ENCODE measurements at regions not wholly inside any gene's neighbourhood (a gene's known extent, or its start where the extent isn't known, plus 50 kb on each side); places are given as distances from the start of the nearest gene placed in this dataset.

- no peak for TF ChIP-seq ZNF274 (IDR thresholded peaks at IDR 0.05; ENCODE audit: low read depth, low read length)
- TF ChIP-seq SUZ12 (IDR thresholded peaks at IDR 0.05; ENCODE audit: extremely low read depth, insufficient read depth, insufficient read length) = no peak
Observed at GRCh38 chr1:30249446-30250337, 473.7 kb downstream of the MATN1 start.

Measured in NT2/D1 (cell line).